HG02943 (cell line): ENCODE measurements at regions not wholly inside any gene's neighbourhood (a gene's known extent, or its start where the extent isn't known, plus 50 kb on each side); places are given as distances from the start of the nearest gene placed in this dataset.
"Not testable (repeated sequence)": the region's sequence is repeated elsewhere in the genome, so short reads cannot be mapped to it uniquely, and the experiment has no call there.

Experiments used
- ATAC-seq: cut with Tn5 transposase; IDR thresholded peaks from one replicate; pipeline ENCODE4 v1.9.1; 2021; ENCODE audit warnings: mild to moderate bottlenecking, low read depth, moderate library complexity; ENCODE audit not compliant: unreplicated experiment

GRCh38 chr9:16052757-16053530 lies 500.1 kb downstream of the CCDC171 start:
- ATAC-seq, result no peak

- ATAC-seq, result no peak
These were observed 504.7 kb downstream of the CCDC171 start for GRCh38 chr9:16057541-16057940.

- ATAC-seq, result no peak
These were observed 505.3 kb downstream of the CCDC171 start for GRCh38 chr9:16058131-16058549.

- ATAC-seq, result no peak
These were observed 507.7 kb downstream of the CCDC171 start for GRCh38 chr9:16060436-16061129.

- no peak for ATAC-seq
These were observed 509.8 kb downstream of the CCDC171 start for GRCh38 chr9:16062542-16063240.

- no peak for ATAC-seq
These were observed 510.4 kb downstream of the CCDC171 start for GRCh38 chr9:16063241-16063591.

- ATAC-seq, result no peak
These were observed 511.9 kb downstream of the CCDC171 start for GRCh38 chr9:16064771-16065170.

GRCh38 chr9:16066201-16066600 lies 513.4 kb downstream of the CCDC171 start:
- not testable (repeated sequence) for ATAC-seq

GRCh38 chr9:16068476-16068875 lies 515.6 kb downstream of the CCDC171 start:
- no peak for ATAC-seq

- no peak for ATAC-seq
These were observed 516.4 kb downstream of the CCDC171 start for GRCh38 chr9:16069249-16069648.

GRCh38 chr9:16069671-16070454 lies 517.0 kb downstream of the CCDC171 start:
- no peak for ATAC-seq

- no peak for ATAC-seq
These were observed 517.8 kb downstream of the CCDC171 start for GRCh38 chr9:16070455-16071145.

- ATAC-seq, result no peak
These were observed 518.6 kb downstream of the CCDC171 start for GRCh38 chr9:16071400-16071799.

- ATAC-seq, result no peak
These were observed 522.1 kb downstream of the CCDC171 start for GRCh38 chr9:16074963-16075362.

- ATAC-seq, result no peak
These were observed 522.9 kb downstream of the CCDC171 start for GRCh38 chr9:16075696-16076095.

- ATAC-seq, result no peak
These were observed 523.7 kb downstream of the CCDC171 start for GRCh38 chr9:16076511-16076910.

GRCh38 chr9:16082796-16083195 lies 530.0 kb downstream of the CCDC171 start:
- no peak for ATAC-seq

- ATAC-seq, result no peak
These were observed 532.4 kb downstream of the CCDC171 start for GRCh38 chr9:16085167-16085726.

GRCh38 chr9:16090907-16091629 lies 538.2 kb downstream of the CCDC171 start:
- no peak for ATAC-seq
